ENCODE measurements at regions not wholly inside any gene's neighbourhood (a gene's known extent, or its start where the extent isn't known, plus 50 kb on each side); places are given as distances from the start of the nearest gene placed in this dataset.

GRCh38 chr7:108697254-108697653 lies 127.6 kb downstream of the DNAJB9 start:
- no peak overlapping the region for H3K9ac ChIP-seq (ENCODE audit: low read length in 3 of 3)
- no peak overlapping the region for H3K4me3 ChIP-seq (ENCODE audit: low read length in 3 of 3)
- intact Hi-C loops (cut with DNase I): no loop called here
- H3K9me3 ChIP-seq (ENCODE audit: control insufficient read depth in 2 of 3, insufficient read depth in 1 of 3, low read length in 3 of 3): no peaks in the 10 kb centered on the region
- H3K4me1 ChIP-seq (ENCODE audit: control insufficient read depth in 2 of 3, insufficient read depth in 2 of 3, low read depth in 1 of 3, low read length in 3 of 3): no peaks in the 10 kb centered on the region
- DNase-seq: no peak
- no peaks in the 10 kb centered on the region for H3K27me3 ChIP-seq (ENCODE audit: control insufficient read depth, insufficient read depth, low read length)
- FAIRE-seq: no peak
- H3K27ac ChIP-seq (ENCODE audit: low read depth in 2 of 2, low read length in 2 of 2): no peak overlapping the region
- TF ChIP-seq CTCF (IDR thresholded peaks at IDR 0.05; ENCODE audit: borderline replicate concordance, extremely low read depth, insufficient read depth): no peak
- no peaks in the 10 kb centered on the region for H3K36me3 ChIP-seq (ENCODE audit: control insufficient read depth in 2 of 3, insufficient read depth in 3 of 3, low read length in 3 of 3)

GRCh38 chr7:108711611-108712010 lies 141.9 kb downstream of the DNAJB9 start:
- peak in 1 of 5 donors; percentile 3 for DNase-seq
- no peaks in the 10 kb centered on the region for H3K36me3 ChIP-seq (ENCODE audit: control insufficient read depth in 2 of 3, insufficient read depth in 3 of 3, low read length in 3 of 3)
- no peak overlapping the region for H3K4me3 ChIP-seq (ENCODE audit: low read length in 3 of 3)
- H3K9ac ChIP-seq (ENCODE audit: low read length in 3 of 3): no peak overlapping the region
- no peak overlapping the region for H3K27ac ChIP-seq (ENCODE audit: low read depth in 2 of 2, low read length in 2 of 2)
- H3K9me3 ChIP-seq (ENCODE audit: control insufficient read depth in 2 of 3, insufficient read depth in 1 of 3, low read length in 3 of 3): peaks cover 0 to 5% (median 0%) of the 10 kb centered on the region in 3 donors
- no peak for FAIRE-seq
- intact Hi-C loops (cut with DNase I): no loop called here
- no peaks in the 10 kb centered on the region for H3K27me3 ChIP-seq (ENCODE audit: control insufficient read depth, insufficient read depth, low read length)
- no peak for TF ChIP-seq CTCF (IDR thresholded peaks at IDR 0.05; ENCODE audit: borderline replicate concordance, extremely low read depth, insufficient read depth)
- no peaks in the 10 kb centered on the region for H3K4me1 ChIP-seq (ENCODE audit: control insufficient read depth in 2 of 3, insufficient read depth in 2 of 3, low read depth in 1 of 3, low read length in 3 of 3)

- Histone ChIP-seq H3K36me3 (ENCODE audit: control insufficient read depth in 2 of 3, insufficient read depth in 3 of 3, low read length in 3 of 3) (no peaks in the 10 kb centered on the region), H3K27ac (ENCODE audit: low read depth in 2 of 2, low read length in 2 of 2) (no peak overlapping the region), H3K4me3 (ENCODE audit: low read length in 3 of 3) (no peak overlapping the region), H3K27me3 (ENCODE audit: control insufficient read depth, insufficient read depth, low read length) (no peaks in the 10 kb centered on the region), H3K9ac (ENCODE audit: low read length in 3 of 3) (no peak overlapping the region), H3K9me3 (ENCODE audit: control insufficient read depth in 2 of 3, insufficient read depth in 1 of 3, low read length in 3 of 3) (no peaks in the 10 kb centered on the region), H3K4me1 (ENCODE audit: control insufficient read depth in 2 of 3, insufficient read depth in 2 of 3, low read depth in 1 of 3, low read length in 3 of 3) (no peaks in the 10 kb centered on the region)
- FAIRE-seq: no peak
- no peak for TF ChIP-seq CTCF (IDR thresholded peaks at IDR 0.05; ENCODE audit: borderline replicate concordance, extremely low read depth, insufficient read depth)
- intact Hi-C loops (cut with DNase I): no loop called here
- peak in 1 of 5 donors; percentile 16 for DNase-seq
Observed at GRCh38 chr7:108716783-108717182, 147.1 kb downstream of the DNAJB9 start.

- no peak for DNase-seq
- Histone ChIP-seq H3K27me3 (ENCODE audit: control insufficient read depth, insufficient read depth, low read length) (no peaks in the 10 kb centered on the region), H3K4me3 (ENCODE audit: low read length in 3 of 3) (no peak overlapping the region), H3K4me1 (ENCODE audit: control insufficient read depth in 2 of 3, insufficient read depth in 2 of 3, low read depth in 1 of 3, low read length in 3 of 3) (no peaks in the 10 kb centered on the region), H3K36me3 (ENCODE audit: control insufficient read depth in 2 of 3, insufficient read depth in 3 of 3, low read length in 3 of 3) (no peaks in the 10 kb centered on the region), H3K9ac (ENCODE audit: low read length in 3 of 3) (no peak overlapping the region), H3K27ac (ENCODE audit: low read depth in 2 of 2, low read length in 2 of 2) (no peak overlapping the region), H3K9me3 (ENCODE audit: control insufficient read depth in 2 of 3, insufficient read depth in 1 of 3, low read length in 3 of 3) (no peaks in the 10 kb centered on the region)
- no peak for TF ChIP-seq CTCF (IDR thresholded peaks at IDR 0.05; ENCODE audit: borderline replicate concordance, extremely low read depth, insufficient read depth)
- FAIRE-seq: no peak
- intact Hi-C loops (cut with DNase I): no loop called here
Observed at GRCh38 chr7:108717781-108718180, 148.1 kb downstream of the DNAJB9 start.
